ENCODE measurements at regions not wholly inside any gene's neighbourhood (a gene's known extent, or its start where the extent isn't known, plus 50 kb on each side); places are given as distances from the start of the nearest gene placed in this dataset.

GRCh38 chrX:84735025-84735424 lies 232.8 kb upstream of the HDX start:
- TF ChIP-seq CTCF (conservative IDR thresholded peaks at IDR 0.05; ENCODE audit: low read length) (no peak), EZH2phosphoT487 (IDR thresholded peaks at IDR 0.05; ENCODE audit: borderline replicate concordance) (no peak)
